HG03066 (cell line): ENCODE measurements at regions not wholly inside any gene's neighbourhood (a gene's known extent, or its start where the extent isn't known, plus 50 kb on each side); places are given as distances from the start of the nearest gene placed in this dataset.

ENCODE experiments used
- ATAC-seq: cut with Tn5 transposase; IDR thresholded peaks from one replicate; pipeline ENCODE4 v1.9.1; 2021; ENCODE audit warnings: low read depth; ENCODE audit not compliant: unreplicated experiment

- ATAC-seq = peak; percentile 83
These were observed 2214.5 kb upstream of the TENM3 start for GRCh38 chr4:180028682-180029081.

- ATAC-seq = no peak
These were observed 2211.9 kb upstream of the TENM3 start for GRCh38 chr4:180031330-180031729.

- ATAC-seq = no peak
These were observed 2201.6 kb upstream of the TENM3 start for GRCh38 chr4:180041576-180041975.

GRCh38 chr4:180052629-180053028 is 2190.6 kb upstream of the TENM3 start:
- no peak for ATAC-seq

- no peak for ATAC-seq
These were observed 2188.9 kb upstream of the TENM3 start for GRCh38 chr4:180054291-180054690.

GRCh38 chr4:180057299-180057721 is 2185.9 kb upstream of the TENM3 start:
- ATAC-seq = no peak

- ATAC-seq = peak; percentile 55
These were observed 2185.1 kb upstream of the TENM3 start for GRCh38 chr4:180057891-180058671.

GRCh38 chr4:180058691-180059215 is 2184.4 kb upstream of the TENM3 start:
- ATAC-seq = peak; percentile 32

- ATAC-seq = peak; percentile 14
These were observed 2183.9 kb upstream of the TENM3 start for GRCh38 chr4:180059216-180059881.

GRCh38 chr4:180060159-180060889 is 2182.9 kb upstream of the TENM3 start:
- ATAC-seq = no peak

GRCh38 chr4:180081072-180081471 is 2162.1 kb upstream of the TENM3 start:
- ATAC-seq = no peak

GRCh38 chr4:180084561-180084960 is 2158.6 kb upstream of the TENM3 start:
- no peak for ATAC-seq

- ATAC-seq = no peak
These were observed 2156.6 kb upstream of the TENM3 start for GRCh38 chr4:180086480-180087190.

- no peak for ATAC-seq
These were observed 2144.6 kb upstream of the TENM3 start for GRCh38 chr4:180098586-180098985.

GRCh38 chr4:180099957-180100356 is 2143.2 kb upstream of the TENM3 start:
- ATAC-seq = no peak

GRCh38 chr4:180100433-180101344 is 2142.5 kb upstream of the TENM3 start:
- ATAC-seq = no peak

GRCh38 chr4:180101348-180102083 is 2141.7 kb upstream of the TENM3 start:
- ATAC-seq = no peak

GRCh38 chr4:180103794-180104193 is 2139.4 kb upstream of the TENM3 start:
- no peak for ATAC-seq

GRCh38 chr4:180105362-180105761 is 2137.8 kb upstream of the TENM3 start:
- ATAC-seq = no peak
